ENCODE measurements at regions not wholly inside any gene's neighbourhood (a gene's known extent, or its start where the extent isn't known, plus 50 kb on each side); places are given as distances from the start of the nearest gene placed in this dataset.

DNA sequence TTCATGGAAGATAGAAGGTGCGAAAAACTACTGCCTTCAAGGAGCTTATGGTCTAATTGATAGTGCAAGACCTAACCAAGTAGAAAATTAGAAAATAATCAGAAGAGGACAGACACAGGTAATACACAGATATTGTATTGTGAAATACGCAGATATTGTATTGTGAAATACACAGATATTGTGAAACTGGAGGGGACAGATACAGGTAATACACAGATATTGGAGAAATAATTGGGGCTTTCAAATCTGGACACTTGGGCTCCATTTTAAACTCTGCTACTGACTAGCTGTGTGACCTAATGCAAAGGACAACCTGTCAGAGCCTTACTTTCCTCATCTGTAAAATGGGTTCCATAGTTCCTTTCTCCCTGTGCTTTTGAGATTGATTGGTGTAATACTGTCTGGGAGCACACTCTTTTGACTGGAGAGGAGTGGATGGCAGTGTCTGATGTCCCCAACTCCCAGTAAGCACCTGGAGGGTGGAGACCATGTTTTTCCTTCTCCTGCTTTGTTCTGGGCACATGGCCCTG, 272.8 kb downstream of the TLE3 start:
- no peak for DNase-seq

DNA sequence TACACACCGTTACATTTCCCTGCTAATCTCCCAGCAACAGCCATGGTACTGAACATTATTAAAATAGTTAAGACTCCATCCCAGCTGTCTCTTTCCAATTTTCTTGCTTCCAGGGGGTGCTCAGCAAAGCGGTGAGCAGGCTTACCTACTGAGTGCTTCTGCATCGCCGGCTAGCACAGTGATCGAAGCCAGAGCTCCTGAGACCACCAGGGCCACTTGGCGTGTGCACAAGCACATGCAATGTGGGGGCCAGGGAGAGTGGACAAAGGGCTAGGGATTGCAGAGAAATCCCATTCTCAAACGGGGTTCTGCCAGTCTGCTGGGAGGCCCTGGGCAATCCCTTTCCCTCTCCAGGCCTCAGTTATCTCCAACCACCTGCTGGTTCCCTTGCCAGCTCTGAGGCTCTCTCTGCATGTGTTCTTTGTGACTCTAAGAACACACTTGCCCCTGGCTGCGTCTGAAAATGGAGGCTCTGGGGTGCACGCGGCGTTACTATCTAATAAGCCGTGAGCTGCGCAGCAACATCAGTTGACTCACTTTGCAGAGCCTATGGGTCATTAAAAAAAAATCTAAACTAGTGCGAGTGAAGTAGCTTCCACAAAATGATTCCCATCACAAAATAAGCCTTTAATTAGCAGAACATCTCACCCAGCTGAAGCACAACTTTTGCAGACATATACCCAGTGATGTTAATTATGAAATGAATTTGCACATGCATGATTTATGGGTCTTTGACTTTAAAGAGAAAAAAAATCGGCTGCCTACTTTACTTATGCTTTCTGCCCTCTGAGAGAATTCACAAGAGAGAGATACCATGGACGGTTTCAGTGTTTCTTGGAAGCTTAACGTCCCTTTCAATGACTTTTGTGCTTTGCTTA, 271.5 kb downstream of the TLE3 start:
- DNase-seq = no peak

DNA sequence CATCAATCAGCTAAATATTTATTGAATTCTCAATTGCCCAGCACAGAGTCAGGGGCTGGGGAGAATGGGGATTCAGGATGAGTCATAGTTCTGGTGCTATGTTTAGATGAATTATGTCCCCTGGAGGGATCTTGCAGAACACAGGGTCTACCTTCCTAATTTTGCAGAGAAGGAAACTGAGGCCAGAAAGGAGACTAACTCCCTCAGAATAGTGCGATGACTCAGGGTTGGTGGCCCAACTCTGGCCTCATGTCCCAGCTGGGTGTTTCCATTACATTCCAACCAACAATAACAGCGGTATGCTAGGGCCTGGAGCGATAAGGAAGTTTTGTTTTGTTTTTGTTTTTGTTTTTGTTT, 270.9 kb downstream of the TLE3 start:
- DNase-seq = no peak

DNA sequence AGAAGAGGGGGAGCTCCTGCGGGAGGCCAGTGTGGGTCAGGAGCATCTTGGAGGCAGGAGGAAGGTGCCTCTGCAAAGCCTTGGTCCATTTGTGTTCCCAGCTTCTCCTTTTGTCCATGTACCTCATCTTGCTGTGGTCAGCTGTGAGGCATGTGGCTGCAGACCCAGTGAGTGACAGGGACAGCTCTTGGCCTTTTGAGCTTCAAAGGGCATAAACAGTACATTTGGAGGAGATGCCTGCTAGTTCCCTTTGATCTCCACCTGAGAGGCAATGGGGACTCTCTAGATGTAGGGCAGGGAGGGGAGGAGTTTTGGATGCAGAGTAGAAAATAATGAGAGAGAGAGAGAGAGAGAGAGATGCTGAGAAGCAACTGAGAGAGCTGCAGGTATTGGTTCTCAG, 270.0 kb downstream of the TLE3 start:
- DNase-seq = no peak

DNA sequence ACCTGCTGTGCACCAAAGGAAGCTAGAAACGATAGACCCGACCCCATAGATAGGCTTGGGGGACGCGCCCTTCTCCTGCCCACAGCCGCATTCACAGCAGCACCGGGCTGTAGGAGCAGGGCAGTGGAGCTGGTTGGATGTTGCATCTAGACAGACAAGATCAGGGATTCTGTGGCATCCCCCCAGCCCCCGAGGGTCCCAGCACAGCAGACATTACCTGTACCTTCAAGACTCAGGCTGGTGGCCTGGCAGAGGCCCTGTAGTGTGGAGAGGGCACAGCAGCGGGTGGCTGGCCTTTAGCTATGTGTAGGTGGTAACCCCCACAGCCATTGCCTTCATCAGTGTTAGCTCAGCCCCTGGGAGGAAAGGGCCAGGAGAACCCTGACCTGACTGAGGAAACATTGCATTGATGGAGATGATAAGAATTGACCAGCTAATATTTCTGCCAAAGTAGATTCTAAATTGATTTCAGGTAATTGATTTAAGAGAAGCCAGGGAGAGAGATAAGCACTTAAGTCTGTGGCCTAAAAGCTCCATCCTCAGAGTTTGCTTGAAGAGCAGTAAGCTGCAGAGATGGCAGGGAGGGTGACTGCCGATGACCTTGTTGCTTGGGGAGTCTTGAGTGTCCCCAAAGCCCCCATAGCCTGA, 269.4 kb downstream of the TLE3 start:
- no peak for DNase-seq

DNA sequence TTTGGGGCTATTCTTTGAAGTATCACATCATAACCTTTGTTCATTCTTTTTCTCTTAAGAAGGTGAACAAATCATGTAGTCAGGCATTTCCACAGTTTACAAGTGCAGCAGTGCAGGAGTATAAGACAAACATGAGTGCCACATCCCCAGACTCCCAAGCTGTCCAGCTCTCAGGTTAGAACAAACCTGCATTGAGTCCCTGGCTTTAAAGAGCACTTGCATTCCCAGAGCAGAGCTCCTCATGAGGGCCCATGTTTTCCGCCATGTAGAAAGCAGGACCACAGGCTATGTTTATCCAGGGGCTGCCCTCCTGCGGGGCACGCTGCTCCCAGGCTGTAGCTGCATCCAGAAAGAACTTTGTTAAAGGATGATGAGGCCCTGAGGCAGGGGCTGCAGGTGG, 267.7 kb downstream of the TLE3 start:
- no peak for DNase-seq

DNA sequence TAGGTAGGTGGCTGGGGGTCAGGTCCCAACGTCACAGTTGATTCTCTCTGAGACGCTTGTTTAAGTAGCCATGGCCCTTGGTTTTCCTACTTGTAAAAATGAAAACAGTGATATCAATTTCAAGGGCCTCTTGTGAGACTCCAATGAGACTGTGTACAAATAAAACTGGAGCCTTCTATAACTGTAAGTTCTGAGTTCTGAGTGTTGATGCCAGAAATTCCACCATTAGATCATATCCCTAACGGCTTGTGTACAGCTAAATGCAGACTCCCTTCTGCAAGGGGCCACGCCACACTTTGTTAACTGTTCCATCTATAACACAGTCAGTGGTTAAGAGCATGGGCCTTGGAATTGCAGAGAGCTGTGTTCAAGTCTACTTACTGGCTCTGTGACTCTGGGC, 267.3 kb downstream of the TLE3 start:
- no peak for DNase-seq

DNA sequence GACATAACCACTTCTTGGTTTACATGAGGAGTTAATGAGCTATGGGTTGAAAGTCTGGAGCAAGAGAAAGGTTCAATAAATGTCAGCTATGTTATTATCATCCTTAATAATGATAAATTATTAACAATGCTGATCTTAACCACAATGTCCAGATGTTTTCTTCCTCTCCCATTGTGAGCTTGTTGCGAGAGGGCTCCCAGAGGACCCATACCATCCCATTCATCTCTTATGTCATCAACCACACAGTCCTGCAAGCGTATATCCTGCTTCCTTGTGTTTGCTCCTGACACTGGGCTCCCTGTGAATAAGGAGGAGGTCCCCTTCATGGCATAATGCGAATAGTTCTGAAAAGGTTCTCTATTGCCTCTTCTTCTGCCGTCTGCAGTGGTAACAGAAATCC, 266.8 kb downstream of the TLE3 start:
- DNase-seq = no peak

DNA sequence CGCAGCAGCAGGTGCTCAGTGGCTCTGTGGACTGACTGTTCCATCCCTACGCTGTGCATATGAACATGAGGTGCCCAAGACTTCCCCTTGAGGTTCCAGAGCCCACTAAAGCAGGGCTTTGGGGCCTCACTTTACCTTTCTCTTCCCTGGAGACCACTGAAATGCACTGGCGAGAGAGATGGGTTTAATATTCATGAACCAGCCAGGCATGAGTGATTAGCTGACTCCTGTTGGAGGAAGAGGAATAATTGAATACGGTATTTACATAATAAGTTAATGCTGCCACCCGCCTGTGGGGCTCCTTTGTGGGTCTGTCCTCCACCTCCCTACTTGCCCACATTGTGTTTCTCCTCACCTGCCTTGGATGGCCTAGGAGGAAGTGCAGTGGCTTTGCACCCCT, 263.4 kb downstream of the TLE3 start:
- DNase-seq = no peak

DNA sequence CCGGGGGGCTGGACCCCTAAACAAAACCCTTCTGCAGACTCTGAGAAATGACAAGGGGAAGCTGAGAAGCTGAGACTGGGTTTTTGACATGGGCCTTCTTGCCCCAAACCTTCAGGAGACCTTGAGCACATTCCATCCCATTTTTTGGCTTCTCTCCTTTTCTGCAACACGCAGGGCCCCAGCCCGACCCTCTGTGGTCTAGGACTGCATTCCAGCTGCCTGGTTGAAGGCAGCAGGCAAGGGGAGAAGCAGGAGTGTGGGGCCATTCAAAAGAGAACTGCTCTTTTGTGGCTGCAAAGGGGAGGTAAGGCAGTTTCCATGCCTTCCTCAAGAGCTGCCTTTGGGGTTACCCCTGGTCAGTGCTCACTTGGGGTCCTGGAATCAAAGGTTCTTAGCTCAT, 263.0 kb downstream of the TLE3 start:
- DNase-seq = no peak

DNA sequence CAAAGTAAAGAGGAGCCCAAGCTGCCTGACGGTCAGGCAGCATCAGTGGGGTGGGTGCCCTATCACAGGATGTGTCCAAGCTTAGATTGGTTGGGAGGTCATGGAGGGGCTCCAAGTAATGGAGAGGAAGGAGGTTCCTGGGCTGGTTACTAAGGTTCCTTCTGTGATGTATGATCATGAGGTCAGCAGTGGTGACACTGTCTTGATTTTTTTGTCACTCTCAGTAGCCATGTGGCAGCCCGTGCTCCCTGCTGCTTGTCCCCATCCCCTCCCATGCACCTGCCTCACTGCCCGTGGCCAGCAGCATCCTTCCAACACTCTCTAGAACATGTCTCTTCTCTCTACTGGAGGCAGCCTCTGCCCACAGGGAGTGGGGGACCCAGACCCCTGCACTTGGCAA, 261.7 kb downstream of the TLE3 start:
- no peak for DNase-seq

DNA sequence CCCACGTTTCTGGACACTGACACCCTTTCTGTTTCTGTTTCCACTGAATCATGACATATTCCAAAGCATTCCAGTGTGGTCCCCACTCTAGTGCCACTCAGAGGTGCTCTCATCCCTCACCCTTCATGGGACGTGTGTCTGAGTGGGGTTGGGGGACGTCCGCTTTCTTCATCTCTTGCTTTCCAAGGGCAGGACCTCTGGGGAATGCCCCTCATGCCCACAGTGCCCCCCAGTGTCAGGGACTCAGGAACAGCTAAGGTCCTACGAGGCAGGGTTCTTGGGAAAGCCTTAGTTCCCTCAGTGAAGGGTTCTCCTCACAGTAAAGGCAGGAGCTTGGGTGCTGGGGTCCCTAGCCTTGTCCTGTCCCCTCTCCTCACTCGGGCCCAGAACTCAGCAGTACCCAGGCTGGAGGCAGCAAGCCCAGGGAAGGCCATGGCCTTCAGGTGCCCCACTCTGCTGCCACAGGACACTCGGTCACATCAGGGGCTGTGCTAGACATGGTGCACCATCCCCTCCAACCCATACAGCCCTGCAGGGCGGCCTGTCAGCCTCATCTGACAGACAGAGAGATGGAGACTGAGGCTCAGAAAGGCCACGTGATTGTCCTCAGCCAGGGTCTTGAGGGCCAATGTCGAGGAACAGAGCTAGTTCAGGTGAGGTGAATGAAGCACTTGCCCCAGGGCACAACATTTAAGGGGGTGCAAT, 261.0 kb downstream of the TLE3 start:
- DNase-seq = no peak

DNA sequence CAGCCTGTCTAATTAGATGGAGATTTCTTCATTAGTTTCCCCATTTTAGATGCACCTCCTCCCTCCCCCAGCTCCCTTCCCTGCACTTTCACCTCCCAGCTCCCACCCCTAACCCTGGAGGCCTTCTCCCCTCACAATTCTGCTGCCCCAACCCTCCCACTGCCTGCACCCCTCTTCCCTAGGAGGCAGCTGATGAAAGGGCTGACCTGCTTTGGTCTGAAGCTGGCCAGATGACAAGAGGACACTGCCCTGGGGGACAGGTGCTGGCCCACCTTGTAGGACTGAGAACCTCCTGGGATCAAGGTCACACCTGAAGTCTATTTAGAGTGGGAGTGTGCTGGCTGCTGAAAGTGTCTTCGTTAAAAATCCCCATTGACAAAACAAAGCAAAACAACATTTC, 259.4 kb downstream of the TLE3 start:
- DNase-seq = no peak

DNA sequence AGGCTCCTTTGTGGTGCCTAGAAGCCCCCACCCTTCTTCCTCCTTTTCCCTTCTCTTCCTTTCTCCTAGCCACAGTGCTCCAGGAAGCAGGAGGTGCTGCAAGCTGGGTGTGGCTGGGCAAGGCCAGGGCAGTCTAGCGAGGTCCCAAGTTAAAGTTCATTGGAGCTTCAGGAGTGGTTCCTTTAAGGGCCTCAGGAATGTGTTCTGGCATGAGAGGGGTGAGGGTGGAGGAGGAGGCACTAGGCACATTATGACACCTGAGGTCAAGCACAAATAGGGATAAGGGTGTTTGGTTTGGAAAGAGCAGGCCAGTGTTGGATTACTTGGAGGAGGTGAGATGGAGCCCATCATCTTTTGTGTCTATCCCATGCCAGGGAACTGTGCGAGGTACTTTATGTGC, 258.7 kb downstream of the TLE3 start:
- no peak for DNase-seq

DNA sequence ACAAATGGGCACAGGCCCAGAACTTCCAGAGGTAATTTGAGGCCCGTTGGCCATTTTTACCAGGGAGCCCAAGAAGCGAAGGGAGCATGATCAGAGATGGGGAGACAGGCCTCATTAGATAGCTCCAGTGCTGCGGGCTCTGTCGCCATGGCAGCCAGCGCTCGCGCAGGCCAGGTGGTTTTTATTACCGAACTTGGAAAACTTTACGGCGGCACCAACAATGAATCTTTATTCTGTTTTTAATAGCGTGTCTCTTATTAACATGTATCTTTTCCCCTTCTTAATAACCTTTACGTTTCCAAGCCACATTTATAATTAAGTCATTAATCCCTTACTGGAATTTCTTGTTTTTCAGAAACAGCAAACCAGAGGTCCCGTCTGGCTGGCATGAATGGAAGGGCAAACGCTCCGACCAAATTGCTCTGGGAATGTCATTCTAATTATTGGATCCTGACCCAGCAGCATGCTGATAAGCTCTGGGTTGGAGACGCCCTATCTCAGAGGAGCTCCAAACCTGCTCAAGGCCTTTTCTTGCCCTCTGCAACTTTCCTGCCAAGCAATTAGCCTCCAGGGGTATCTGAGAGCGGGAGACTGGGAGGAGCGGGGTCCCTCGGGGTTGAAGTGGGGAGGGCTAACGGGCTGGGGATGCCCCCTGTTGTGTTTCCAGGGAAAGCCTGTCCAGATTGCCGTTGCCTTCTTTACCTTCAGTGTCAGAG, 256.4 kb downstream of the TLE3 start:
- DNase-seq = no peak

DNA sequence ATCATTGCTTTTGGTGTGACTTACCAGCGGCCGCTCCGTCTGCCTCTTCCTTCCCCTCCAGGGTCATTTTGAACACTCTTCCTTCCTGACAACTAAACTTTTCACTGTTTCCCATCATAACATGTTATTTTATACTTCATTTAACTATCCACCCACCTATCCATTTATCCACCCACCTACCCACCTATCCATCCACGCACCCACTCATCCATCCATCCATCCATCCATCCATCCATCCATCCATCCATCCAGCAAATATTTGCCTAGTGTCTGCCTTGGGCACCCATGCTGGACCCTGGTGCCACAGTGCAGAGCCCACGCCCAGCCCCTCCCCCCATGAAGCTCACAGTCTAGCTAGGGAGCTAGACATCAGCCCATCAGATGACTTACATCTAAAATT, 254.9 kb downstream of the TLE3 start:
- DNase-seq = no peak

DNA sequence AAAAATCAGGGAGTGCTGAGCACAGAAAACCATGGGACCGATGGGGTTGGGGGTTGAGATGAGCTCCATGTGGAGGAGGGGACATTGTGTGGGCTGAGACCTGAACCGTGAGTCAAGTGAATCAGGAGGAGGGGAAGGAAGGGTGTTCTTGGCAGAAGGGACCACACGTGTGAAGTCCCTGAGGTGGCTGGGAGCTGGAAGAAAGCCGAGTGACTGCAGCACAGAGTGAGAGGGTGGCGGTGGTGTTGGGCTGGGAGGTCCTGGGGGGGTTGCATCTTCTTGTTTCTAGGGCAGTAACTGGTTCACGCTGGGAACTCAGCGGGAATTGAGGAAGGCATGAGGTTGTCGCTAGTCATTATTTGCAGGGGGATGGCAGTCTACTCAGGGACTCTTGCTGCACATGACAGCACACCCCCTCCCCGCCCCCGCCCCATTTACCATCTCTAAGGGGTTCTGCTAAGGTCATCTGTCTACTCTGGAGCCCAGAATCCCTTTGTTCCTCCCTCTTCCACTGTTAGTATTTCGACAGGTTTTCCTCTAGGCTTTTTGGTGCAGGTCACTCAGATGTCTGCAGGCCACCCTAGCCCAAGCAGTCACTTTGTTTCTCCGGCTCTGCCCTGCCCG, 254.3 kb downstream of the TLE3 start:
- no peak for DNase-seq

DNA sequence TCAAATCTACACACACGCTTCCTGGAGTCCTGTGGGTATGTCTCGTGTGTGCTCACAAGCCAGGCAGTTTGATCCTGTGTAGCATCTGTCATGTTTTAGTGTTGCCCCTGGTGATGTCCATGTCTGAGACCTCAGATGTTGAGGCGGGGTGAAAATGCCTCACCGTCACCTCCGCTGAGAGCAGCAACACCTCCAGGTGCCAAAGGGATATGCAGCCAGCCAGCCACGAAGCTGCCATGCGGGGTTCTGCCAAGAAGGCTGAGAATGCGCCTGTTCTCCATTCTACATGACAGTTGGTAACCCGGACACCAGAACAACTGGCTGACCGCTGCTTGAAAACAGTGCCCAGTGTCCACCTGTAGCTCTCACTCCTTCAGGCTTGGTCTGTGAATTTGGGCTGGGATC, 253.8 kb downstream of the TLE3 start:
- no peak for DNase-seq

DNA sequence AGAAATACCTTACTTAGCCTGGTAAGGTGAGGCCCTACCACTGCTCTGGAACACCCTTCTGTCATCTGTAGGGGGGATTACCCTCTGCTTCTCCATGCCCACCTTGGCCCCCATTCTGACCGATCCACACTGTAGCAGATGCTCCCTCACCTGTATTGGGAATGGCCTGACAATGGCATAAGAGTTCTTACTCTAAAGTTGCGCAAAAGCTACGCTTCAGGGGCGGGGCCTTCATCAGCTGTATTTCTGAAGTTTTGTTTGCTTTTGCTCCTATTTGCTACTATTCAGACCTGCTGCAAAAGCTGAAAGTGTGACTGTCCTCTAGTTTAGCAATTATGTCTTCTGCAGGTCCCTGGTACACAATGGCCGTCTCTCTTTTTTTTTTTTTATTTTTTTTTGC, 252.6 kb downstream of the TLE3 start:
- no peak for DNase-seq

DNA sequence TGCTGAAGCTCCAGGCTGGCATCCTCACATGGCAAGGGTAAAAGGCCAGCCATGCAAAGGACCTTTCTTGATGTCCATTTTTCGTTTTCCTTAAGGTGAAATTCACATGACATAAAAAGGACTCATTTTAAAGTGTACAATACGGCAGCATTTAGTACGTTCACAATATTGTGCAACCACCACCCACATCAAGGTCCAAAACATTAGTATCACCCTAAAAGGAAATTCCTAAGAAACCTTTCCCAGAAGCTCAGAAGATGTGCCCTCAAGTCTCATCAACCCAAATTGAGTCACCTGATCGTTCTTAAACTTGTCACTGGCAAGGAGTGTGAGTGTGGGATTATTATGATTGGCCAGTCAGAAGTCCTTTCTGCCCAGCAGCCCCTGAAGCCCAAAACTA, 250.1 kb downstream of the TLE3 start:
- no peak for DNase-seq

DNA sequence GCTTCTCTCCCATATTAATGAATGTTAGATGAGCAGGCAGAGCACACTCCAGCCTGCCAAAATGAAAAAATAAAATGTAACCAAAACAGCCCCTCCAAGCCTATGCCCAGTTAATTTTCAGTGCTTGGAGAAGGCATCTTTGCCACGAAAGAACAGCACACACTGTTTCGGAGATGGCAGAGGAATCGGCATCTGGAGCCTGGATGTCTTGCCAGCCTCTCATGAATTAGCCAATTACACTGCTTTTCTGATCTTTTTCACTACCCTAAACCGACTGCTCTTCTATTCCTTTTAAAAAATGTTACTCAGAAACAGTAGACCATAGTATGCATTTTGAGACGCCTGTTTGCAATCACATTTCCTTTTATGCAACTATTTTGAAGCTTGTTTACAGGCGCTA, 249.6 kb downstream of the TLE3 start:
- no peak for DNase-seq

DNA sequence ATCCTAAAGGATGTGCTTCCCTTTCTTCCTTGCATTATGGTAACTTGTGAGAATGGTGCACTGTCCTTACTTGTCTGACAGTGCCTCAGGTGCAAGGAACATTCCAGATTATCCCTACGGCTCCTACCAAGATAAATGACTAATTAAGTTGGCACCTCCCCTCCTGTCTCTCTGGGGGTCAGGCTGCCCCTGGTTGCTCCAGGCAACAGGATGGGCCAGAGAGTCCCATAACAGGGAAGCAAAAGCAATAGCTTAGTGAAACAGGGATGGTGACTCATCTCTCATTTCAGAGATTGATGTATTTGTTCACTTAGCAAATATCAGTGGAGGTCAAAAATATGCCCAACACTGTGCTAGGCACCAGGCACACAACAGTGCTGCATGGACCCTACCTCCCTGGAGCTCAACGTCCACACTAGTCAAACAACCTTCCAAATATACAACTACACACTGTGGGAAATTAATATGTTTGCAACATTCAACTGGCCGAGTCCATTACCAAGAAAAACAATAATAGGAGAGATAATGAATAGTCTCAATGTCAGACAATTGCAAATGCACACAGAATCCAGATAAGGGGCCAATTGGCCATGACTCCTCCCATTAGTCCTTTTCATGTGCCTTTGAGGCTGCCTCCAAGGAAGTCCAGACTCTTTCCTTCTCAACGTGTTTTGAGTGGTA, 249.0 kb downstream of the TLE3 start:
- DNase-seq = no peak

Data from T-helper 1 cell (primary cell).